ENCODE measurements at regions not wholly inside any gene's neighbourhood (a gene's known extent, or its start where the extent isn't known, plus 50 kb on each side); places are given as distances from the start of the nearest gene placed in this dataset.

- no peak for DNase-seq (ENCODE audit: low spot score)
Observed at GRCh38 chr7:120164-120991, 72.0 kb upstream of the FAM20C start.

DNA sequence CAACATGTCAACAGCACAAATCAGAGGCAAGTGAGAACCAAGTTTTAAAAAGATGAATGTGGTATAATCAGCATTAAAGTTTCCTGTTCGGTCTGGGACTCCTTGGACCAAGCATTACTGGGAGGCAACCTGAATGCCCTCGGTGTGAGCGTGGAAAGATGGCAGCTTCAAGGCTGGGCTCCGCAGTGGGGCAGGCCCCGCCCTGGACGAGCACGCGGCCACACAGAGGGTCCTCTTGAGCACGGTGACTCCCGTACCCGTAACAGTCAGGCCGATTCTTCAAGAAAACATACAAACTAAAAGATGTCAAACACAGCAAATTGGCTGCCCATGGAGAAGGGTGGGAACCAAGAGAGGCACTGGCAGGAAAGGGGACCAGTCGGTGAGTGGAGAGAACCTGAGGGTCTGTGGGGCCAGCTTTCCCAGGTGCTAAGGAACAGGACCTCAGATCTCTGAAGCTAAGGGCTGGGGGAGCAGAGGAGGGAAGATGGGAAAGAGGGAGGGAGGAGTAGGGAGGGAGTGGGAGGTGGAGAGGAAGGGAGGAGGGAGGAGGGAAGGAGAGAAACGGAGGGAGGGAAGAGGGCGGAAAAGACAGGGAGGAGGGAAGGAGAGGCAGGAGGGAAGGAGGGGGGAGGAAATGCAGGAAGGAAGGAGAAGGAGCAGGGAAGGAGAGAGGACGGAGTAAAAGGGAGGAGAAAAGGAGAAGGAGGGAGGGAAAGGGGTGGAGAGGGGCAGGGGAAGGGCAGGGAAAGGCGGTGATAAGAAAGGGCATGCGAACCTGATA lies 71.2 kb upstream of the FAM20C start:
- no peak for DNase-seq (ENCODE audit: low spot score)

GRCh38 chr7:123237-123636 lies 69.1 kb upstream of the FAM20C start:
- no peak for DNase-seq (ENCODE audit: low spot score)

DNA sequence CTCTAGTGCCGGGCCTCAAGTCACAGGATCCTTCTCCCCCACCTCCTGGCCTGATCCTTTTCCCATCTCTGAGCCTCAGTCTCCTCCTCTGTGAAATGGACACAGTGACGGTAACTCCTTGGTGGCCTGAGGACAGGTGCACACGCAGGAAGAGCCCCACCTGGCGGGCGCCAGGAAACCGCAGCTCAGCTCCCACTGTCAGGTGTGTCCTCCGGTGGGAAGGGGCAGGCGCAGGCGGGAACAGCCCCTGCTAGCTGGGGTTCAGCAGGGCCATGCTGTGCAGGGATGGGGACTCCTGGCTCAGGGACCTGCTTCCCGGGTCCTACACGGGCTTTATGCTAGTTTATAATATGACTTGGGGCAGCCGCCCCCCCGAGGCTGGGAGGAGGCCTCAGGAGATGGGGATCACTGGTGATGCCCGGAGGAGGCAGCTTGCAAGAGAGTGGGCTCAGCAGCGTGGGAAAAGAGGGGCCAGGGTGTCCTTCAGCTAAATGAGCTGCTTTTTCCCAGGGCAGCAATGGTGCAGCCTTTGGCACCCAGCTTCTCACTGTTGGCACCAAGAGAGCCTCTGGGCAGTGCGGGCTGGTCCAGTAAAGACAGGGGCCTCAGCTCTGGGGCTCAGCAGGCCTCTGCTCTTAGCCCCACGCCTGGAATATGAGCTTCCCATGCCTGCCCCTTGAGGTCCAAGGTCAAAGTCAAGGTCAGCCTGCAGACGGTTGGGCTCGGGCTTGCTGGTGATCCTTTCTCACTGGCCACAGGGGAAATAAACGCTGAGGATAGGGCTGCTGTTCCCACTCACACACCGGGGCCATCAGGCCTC lies 68.0 kb upstream of the FAM20C start:
- no peak for DNase-seq (ENCODE audit: low spot score)

- no peak for DNase-seq (ENCODE audit: low spot score)
Observed at GRCh38 chr7:125061-125475, 67.3 kb upstream of the FAM20C start.

- DNase-seq (ENCODE audit: low spot score), result no peak
Observed at GRCh38 chr7:125661-126060, 66.7 kb upstream of the FAM20C start.

DNA sequence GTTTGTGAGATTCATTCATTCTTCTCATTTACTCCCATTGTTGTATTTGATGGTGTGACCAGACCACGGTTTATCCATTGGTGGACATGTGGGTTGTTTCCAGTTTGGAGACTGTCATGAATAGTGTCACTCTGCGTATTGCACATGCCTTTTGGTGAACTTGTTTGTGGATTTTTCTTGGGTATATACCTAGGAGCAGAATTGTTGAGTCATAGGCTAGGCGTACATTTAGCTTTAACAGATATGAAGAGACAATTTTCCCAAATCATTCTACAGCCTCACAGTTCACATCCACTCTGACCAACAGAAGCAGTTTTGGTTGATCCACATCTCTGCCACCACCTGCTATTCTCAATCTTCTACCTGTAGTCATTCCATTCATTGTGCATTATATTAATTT lies 66.0 kb upstream of the FAM20C start:
- DNase-seq (ENCODE audit: low spot score), result no peak

GRCh38 chr7:127064-127598 lies 65.2 kb upstream of the FAM20C start:
- no peak for DNase-seq (ENCODE audit: low spot score)

DNA sequence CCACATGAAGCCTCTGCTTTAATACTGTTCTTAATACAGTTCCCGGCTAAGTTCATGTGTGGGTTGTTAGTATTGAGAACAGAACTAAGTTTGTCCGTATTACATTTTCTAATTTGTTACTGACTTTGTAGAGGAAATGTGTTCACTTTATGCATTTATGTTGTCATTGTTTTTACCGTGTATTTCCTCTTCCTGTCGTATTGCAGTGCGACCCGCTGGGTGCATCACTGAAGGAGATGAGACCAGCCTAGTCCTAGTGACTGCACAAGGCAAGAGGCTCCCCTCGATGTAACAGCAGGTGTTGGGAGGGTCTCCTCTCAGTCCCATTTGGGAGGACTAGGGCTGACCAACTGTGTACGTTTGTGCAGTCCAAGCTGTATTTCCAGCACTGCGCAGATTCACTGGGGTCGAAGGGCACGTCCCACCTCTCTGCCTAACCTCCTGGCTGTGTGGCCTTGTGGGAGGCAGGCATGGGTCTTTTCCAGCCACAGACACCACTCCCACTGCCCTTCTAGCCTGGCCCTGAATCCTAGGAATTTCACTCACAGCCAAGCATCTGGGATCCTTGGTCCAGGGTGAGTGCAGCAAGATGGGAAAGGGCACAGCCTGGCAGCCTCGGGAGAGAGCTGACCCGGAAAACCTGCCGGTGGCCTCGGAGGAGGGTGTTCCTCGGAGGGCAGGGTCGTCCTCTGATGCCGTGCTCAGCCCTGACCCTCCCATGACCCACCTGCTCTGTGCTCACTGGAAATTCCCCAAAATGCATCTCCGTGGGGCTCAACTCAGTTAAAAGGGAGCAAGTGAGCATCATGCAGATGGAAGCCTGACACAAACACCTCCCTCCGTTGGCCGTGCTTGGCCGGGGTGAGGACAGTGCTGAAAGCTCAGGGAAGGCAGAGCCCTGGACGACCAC lies 63.9 kb upstream of the FAM20C start:
- DNase-seq (ENCODE audit: low spot score), result no peak

- no peak for DNase-seq (ENCODE audit: low spot score)
Observed at GRCh38 chr7:129366-130221, 62.8 kb upstream of the FAM20C start.

DNA sequence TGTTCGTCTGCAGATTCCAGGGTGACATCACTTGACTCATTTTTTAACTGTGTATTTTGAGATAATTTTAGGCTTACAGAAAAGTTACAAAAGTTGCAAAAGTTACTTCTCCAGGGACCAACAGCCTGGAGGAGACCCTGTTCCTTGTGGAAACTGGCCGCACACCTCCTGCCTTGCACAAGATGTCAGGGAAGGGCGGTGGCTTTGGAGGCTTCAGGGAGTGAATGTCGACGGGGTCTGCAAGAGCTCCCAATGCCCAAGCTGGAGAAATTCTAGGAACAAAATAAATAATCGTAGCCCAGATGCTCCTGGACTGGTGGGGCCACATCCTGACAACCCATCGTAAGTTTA lies 62.2 kb upstream of the FAM20C start:
- no peak for DNase-seq (ENCODE audit: low spot score)

DNA sequence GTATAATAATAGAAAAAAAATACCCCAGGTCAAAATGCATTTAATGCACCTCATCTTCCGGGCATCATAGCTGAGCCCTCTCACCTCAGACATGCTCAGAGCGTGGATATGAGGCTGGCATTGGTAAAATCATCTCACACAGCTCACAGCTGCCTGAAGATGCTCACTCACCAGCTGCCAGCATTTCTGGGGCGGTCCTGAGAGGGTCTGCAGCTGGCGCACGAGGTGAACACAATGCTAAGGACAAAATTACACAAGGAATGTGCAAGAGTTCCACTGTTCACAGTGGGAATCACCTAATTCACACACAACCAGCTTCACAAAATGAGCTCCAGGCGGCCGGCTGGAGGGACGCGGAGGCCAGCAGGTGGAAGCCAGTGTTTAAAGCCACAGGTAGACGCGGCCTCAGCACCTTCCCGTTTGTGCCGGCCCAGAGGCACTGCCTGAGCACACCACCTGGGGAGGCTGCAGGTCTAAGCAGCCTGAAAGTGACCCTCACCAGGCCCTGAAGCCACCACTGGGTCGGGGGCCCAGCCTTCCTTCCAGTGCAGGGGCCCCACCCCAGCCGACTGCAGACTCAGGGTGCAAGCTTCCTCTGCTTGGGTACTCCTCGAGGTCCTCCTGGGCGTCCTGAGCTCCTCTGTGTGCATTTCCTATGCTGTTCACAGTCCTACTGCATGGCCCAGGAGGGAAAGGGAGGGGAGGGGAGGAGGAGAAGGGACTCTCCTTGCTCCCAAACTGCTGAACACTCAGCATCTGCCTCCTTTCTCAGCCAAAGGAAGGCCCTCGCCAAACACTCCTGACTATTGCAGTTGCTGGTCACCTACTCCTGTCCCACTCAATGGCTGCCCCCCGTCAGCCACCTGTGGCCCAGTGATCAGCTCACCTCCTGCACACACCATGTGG lies 61.2 kb upstream of the FAM20C start:
- no peak for DNase-seq (ENCODE audit: low spot score)

- DNase-seq (ENCODE audit: low spot score), result no peak
Observed at GRCh38 chr7:131781-132482, 60.4 kb upstream of the FAM20C start.

DNA sequence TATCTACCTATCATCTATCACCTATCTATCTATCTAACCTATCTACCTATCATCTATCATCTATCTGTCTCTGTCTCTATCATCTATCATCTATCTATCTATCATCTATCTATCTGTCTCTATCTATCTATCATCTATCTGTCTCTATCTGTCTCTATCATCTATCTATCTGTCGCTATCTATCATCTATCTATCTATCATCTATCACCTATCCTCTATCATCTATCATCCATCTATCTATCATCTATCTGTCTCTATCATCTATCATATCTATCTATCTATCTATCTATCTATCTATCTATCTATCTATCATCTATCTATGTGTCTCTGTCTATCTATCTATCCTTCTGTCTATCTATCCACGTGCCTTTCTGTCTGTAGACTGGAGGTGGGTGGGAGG lies 59.5 kb upstream of the FAM20C start:
- DNase-seq (ENCODE audit: low spot score), result no peak

GRCh38 chr7:133470-133869 lies 58.9 kb upstream of the FAM20C start:
- no peak for DNase-seq (ENCODE audit: low spot score)

DNA sequence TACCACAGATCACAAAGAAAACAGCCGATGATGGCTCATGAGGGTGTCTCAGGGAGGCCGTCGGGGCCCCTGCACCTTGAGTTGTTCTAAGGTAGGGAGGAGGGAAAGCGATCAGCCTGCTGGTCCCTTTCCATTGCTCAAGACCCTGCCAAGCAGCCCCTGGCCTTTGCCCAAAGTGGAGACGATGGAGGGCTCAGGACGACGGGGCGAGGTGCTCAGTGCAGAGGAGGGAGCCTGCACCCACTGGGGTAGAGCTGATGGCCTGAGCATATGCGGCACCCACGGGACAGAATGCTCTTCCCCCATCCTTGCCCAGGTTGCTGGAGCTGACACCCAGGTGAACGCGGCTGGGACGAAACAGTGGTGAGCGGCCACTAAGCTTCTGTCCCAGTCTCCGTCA lies 58.3 kb upstream of the FAM20C start:
- DNase-seq (ENCODE audit: low spot score), result no peak

DNA sequence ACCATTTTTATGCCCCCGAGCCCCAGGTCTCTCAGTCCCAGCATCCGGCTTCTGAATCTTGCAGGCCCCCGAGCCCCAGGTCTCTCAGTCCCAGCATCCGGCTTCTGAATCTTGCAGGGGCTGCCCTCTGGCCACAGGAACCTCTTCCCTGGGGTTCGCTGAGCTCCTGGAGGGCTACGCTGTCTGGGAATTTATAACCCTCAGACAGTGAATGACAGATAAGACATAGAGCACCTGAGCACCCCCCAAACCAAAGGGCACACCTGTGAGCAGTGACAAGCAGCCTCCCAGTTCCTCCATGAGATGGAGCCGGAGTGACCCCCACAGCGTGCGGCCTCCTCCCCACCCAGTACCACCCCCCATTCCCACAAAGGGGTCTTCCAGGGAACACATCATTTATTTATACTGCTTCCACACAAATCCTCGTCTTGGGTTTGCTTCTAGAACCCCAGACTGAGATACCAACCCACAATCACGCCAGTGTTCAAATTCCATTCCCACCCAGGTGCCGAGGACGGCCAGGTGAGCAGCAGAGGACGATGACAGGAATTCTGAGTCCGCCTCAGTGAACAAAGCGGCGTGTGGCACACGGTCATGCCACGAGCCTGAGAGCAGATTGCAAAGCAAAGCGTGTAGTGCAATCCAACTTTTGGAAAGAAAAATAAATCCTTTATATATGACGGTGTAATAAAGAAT lies 57.7 kb upstream of the FAM20C start:
- no peak for DNase-seq (ENCODE audit: low spot score)

DNA sequence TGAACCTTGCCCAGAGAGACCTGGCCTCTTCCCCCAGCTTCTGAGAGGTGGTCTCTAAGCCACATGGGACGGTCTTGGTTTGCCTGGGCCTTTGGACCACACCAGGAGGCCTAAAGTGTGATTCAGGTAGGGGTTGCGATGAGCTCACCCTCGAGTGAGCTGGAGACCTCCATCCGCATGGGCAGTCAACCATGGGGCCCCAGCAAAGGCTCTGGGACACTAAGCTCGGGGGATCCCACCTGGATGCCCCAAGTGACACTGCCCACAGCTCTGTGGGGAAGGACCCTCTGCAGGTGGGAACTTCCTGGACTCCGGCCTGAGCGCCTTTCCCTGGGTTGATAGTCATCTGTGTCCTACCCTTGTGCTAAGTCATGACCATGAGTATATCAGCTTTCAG lies 57.1 kb upstream of the FAM20C start:
- DNase-seq (ENCODE audit: low spot score), result no peak
